Endometrial microvascular endothelial cells (primary cell): ENCODE measurements at regions not wholly inside any gene's neighbourhood (a gene's known extent, or its start where the extent isn't known, plus 50 kb on each side); places are given as distances from the start of the nearest gene placed in this dataset.
"Not testable (repeated sequence)": the region's sequence is repeated elsewhere in the genome, so short reads cannot be mapped to it uniquely, and the experiment has no call there.

ENCODE experiments used
- in situ Hi-C: cut with HindIII; loops from 2 replicates; pipeline ENCODE4 v1.10.0; 2017; ENCODE audit warnings: low sequenced_read_pairs, low pct_unique_long_range_greater_than_20kb; ENCODE audit errors: inconsistent ontology term

GRCh38 chr22:48824712-48825651 lies 1002.7 kb downstream of the BRD1 start:
- in situ Hi-C loops, result no loop called here

GRCh38 chr22:48823941-48824340 lies 1003.7 kb downstream of the BRD1 start:
- in situ Hi-C loops, result no loop called here

- in situ Hi-C loops, result no loop called here
Measured at GRCh38 chr22:48822278-48823233, 1005.1 kb downstream of the BRD1 start.

- in situ Hi-C loops, result no loop called here
Measured at GRCh38 chr22:48821727-48822126, 1005.9 kb downstream of the BRD1 start.

- in situ Hi-C loops, result no loop called here
Measured at GRCh38 chr22:48821346-48821690, 1006.4 kb downstream of the BRD1 start.

GRCh38 chr22:48820481-48821345 lies 1007.0 kb downstream of the BRD1 start:
- in situ Hi-C loops, result no loop called here

GRCh38 chr22:48819961-48820360 lies 1007.7 kb downstream of the BRD1 start:
- in situ Hi-C loops, result no loop called here

GRCh38 chr22:48819232-48819631 lies 1008.4 kb downstream of the BRD1 start:
- in situ Hi-C loops, result no loop called here

GRCh38 chr22:48817491-48817890 lies 1010.2 kb downstream of the BRD1 start:
- in situ Hi-C loops, result not testable (repeated sequence)

- in situ Hi-C loops, result no loop called here
Measured at GRCh38 chr22:48811885-48812284, 1015.8 kb downstream of the BRD1 start.

GRCh38 chr22:48808038-48808960 lies 1019.4 kb downstream of the BRD1 start:
- in situ Hi-C loops, result no loop called here

- in situ Hi-C loops, result no loop called here
Measured at GRCh38 chr22:48807155-48807554, 1020.5 kb downstream of the BRD1 start.

- in situ Hi-C loops, result no loop called here
Measured at GRCh38 chr22:48806227-48806781, 1021.4 kb downstream of the BRD1 start.

GRCh38 chr22:48805516-48805915 lies 1022.2 kb downstream of the BRD1 start:
- in situ Hi-C loops, result no loop called here

- in situ Hi-C loops, result no loop called here
Measured at GRCh38 chr22:48804811-48805301, 1022.8 kb downstream of the BRD1 start.

- in situ Hi-C loops, result no loop called here
Measured at GRCh38 chr22:48803948-48804810, 1023.5 kb downstream of the BRD1 start.
